H9 (cell line): ENCODE measurements at regions not wholly inside any gene's neighbourhood (a gene's known extent, or its start where the extent isn't known, plus 50 kb on each side); places are given as distances from the start of the nearest gene placed in this dataset.

Experiments used
- DNase-seq: peaks from one replicate; pipeline ENCODE4 v3.0.0-alpha.2; 2017
- H2AFZ ChIP-seq: one replicate; pipeline ENCODE4 v1.6.1; 2013; ENCODE audit warnings: mild to moderate bottlenecking, low read length, control low read depth, moderate library complexity
- H2AK5ac ChIP-seq: 2 replicates; pipeline ENCODE4 v1.6.1; 2013; ENCODE audit warnings: low read length, control low read depth, mixed read lengths; ENCODE audit not compliant: insufficient read length
- H2BK120ac ChIP-seq: one replicate; pipeline ENCODE4 v1.6.1; 2013; ENCODE audit warnings: low read depth, mild to moderate bottlenecking, low read length, control low read depth, inconsistent platforms; ENCODE audit not compliant: poor library complexity, severe bottlenecking
- H2BK12ac ChIP-seq: 2 replicates; pipeline ENCODE4 v1.6.1; 2013; ENCODE audit warnings: low read length, control low read depth, mixed read lengths, low read depth; ENCODE audit not compliant: insufficient read length
- H2BK15ac ChIP-seq: 2 replicates; pipeline ENCODE4 v1.6.1; 2013; ENCODE audit warnings: low read depth, low read length, control low read depth
- H2BK20ac ChIP-seq: one replicate; pipeline ENCODE4 v1.6.1; 2013; ENCODE audit warnings: low read depth, mild to moderate bottlenecking, low read length, control low read depth, inconsistent platforms; ENCODE audit not compliant: poor library complexity, severe bottlenecking
- H2BK5ac ChIP-seq: 2 replicates; pipeline ENCODE4 v1.6.1; 2013; ENCODE audit warnings: low read length, control low read depth, mixed read lengths; ENCODE audit not compliant: insufficient read length
- H3K14ac ChIP-seq: 2 replicates; pipeline ENCODE4 v1.6.1; 2013; ENCODE audit warnings: low read length, control low read depth; ENCODE audit not compliant: insufficient read depth
- H3K18ac ChIP-seq: 2 replicates; pipeline ENCODE4 v1.6.1; 2013; ENCODE audit warnings: low read depth, mild to moderate bottlenecking, mixed read lengths, low read length, control low read depth; ENCODE audit not compliant: insufficient read length
- H3K23ac ChIP-seq: 2 replicates; pipeline ENCODE4 v1.6.1; 2013; ENCODE audit warnings: low read length, control low read depth, mixed read lengths, low read depth; ENCODE audit not compliant: insufficient read length
- H3K23me2 ChIP-seq: 2 replicates; pipeline ENCODE4 v1.6.1; 2013; ENCODE audit warnings: low read depth, mild to moderate bottlenecking, mixed read lengths, low read length, control low read depth; ENCODE audit not compliant: insufficient read length, poor library complexity, severe bottlenecking
- H3K27ac ChIP-seq: 2 replicates; pipeline ENCODE4 v1.5.1; 2013; ENCODE audit warnings: low read length, control low read depth, mixed read lengths, low read depth; ENCODE audit not compliant: insufficient read length
- H3K27me3 ChIP-seq: 2 replicates; pipeline ENCODE4 v1.6.1; 2013; ENCODE audit warnings: low read length, control low read depth, inconsistent platforms; ENCODE audit not compliant: insufficient read depth
- H3K4ac ChIP-seq: 2 replicates; pipeline ENCODE4 v1.6.1; 2013; ENCODE audit warnings: low read depth, mild to moderate bottlenecking, control low read depth, inconsistent platforms, low read length, moderate library complexity
- H3K4me1 ChIP-seq: 2 replicates; pipeline ENCODE4 v1.6.1; 2013; ENCODE audit warnings: low read length, control low read depth, inconsistent platforms; ENCODE audit not compliant: insufficient read depth
- H3K4me2 ChIP-seq: 2 replicates; pipeline ENCODE4 v1.6.1; 2013; ENCODE audit warnings: low read length, control low read depth, mixed read lengths; ENCODE audit not compliant: insufficient read length, insufficient read depth
- H3K56ac ChIP-seq: 2 replicates; pipeline ENCODE4 v1.6.1; 2013; ENCODE audit warnings: low read depth, mild to moderate bottlenecking, mixed read lengths, low read length, control low read depth; ENCODE audit not compliant: insufficient read length
- H3K79me1 ChIP-seq: 2 replicates; pipeline ENCODE4 v1.6.1; 2013; ENCODE audit warnings: low read depth, mild to moderate bottlenecking, moderate library complexity, low read length, control low read depth, inconsistent platforms; ENCODE audit not compliant: insufficient read depth, poor library complexity, severe bottlenecking
- H3K79me2 ChIP-seq: 2 replicates; pipeline ENCODE4 v1.6.1; 2013; ENCODE audit warnings: low read length, control low read depth, inconsistent platforms; ENCODE audit not compliant: insufficient read depth
- H3K9ac ChIP-seq: 2 replicates; pipeline ENCODE4 v1.6.1; 2013; ENCODE audit warnings: low read length, control low read depth, mixed read lengths; ENCODE audit not compliant: insufficient read length; ENCODE audit errors: extremely low read depth
- H3K9me3 ChIP-seq: one replicate; pipeline ENCODE4 v1.6.1; 2013; ENCODE audit warnings: low read depth, low read length, inconsistent platforms; ENCODE audit not compliant: control insufficient read depth
- H3T11ph ChIP-seq: one replicate; pipeline ENCODE4 v1.6.1; 2013; ENCODE audit warnings: mild to moderate bottlenecking, low read length, control low read depth, inconsistent platforms
- H4K20me1 ChIP-seq: one replicate; pipeline ENCODE4 v1.6.1; 2013; ENCODE audit not compliant: control insufficient read depth, insufficient read length, insufficient read depth
- H4K5ac ChIP-seq: 2 replicates; pipeline ENCODE4 v1.6.1; 2013; ENCODE audit warnings: low read depth, mild to moderate bottlenecking, mixed read lengths, low read length, control low read depth; ENCODE audit not compliant: insufficient read length
- H4K8ac ChIP-seq: replicated peaks from 2 replicates; pipeline ENCODE4 v1.6.1; 2013; ENCODE audit warnings: low read length, control low read depth, mixed read lengths, low read depth; ENCODE audit not compliant: insufficient read length
- H4K91ac ChIP-seq: 2 replicates; pipeline ENCODE4 v1.6.1; 2013; ENCODE audit warnings: low read depth, mild to moderate bottlenecking, moderate library complexity, mixed read lengths, low read length, control low read depth; ENCODE audit not compliant: insufficient read length
- H3K27ac Mint-ChIP-seq, 3 experiments: 2 replicates in 2 of 3; 3 replicates in 1 of 3; pipeline ENCODE4 v1.8.0; 2020 to 2021; ENCODE audit warnings: mixed read lengths in 3 of 3, mild to moderate bottlenecking in 1 of 3, moderate library complexity in 1 of 3
- H3K27me3 Mint-ChIP-seq: 2 replicates; pipeline ENCODE4 v1.8.0; 2021; ENCODE audit warnings: low read depth, mild to moderate bottlenecking, moderate library complexity, mixed read lengths
- H3K36me3 Mint-ChIP-seq, 3 experiments: 2 replicates in 2 of 3; 3 replicates in 1 of 3; pipeline ENCODE4 v1.8.0; 2020 to 2021; ENCODE audit warnings: low read depth in 3 of 3, mixed read lengths in 3 of 3; ENCODE audit not compliant: insufficient read depth in 1 of 3
- H3K4me1 Mint-ChIP-seq, 2 experiments: 2 replicates each; pipeline ENCODE4 v1.8.0; 2020; ENCODE audit warnings: mixed read lengths in 2 of 2
- H3K4me3 Mint-ChIP-seq, 2 experiments: 2 replicates in 1 of 2; 3 replicates in 1 of 2; pipeline ENCODE4 v1.8.0; 2020 to 2021; ENCODE audit warnings: mild to moderate bottlenecking in 2 of 2, mixed read lengths in 2 of 2, moderate library complexity in 1 of 2
- H3K9me3 Mint-ChIP-seq, 2 experiments: 2 replicates in 1 of 2; 3 replicates in 1 of 2; pipeline ENCODE4 v1.8.0; 2020; ENCODE audit warnings: mild to moderate bottlenecking in 2 of 2, mixed read lengths in 2 of 2, moderate library complexity in 1 of 2
- WGBS: extraction: QIAGEN DNeasy Blood & Tissue Kit; methylation state at CpG from one replicate; pipeline ENCODE4 v1.1.7; 2013; ENCODE audit warnings: missing lambda C conversion rate, low lambda C conversion rate, mixed read lengths; ENCODE audit not compliant: insufficient read length; ENCODE audit errors: extremely low coverage; 5-methylcytosine and 5-hydroxymethylcytosine counted together
- TF ChIP-seq, protein P1 (sequence below): fragments of 200-600 bp; sonication (generic); conservative IDR thresholded peaks from 3 replicates; pipeline ENCODE4 v1.8.0; 2021; ENCODE audit warnings: antibody characterized with exemption, mild to moderate bottlenecking

GRCh38 chr7:101684983-101685330 lies 55.9 kb upstream of the MYL10 start:
- TF ChIP-seq, protein P1, sequence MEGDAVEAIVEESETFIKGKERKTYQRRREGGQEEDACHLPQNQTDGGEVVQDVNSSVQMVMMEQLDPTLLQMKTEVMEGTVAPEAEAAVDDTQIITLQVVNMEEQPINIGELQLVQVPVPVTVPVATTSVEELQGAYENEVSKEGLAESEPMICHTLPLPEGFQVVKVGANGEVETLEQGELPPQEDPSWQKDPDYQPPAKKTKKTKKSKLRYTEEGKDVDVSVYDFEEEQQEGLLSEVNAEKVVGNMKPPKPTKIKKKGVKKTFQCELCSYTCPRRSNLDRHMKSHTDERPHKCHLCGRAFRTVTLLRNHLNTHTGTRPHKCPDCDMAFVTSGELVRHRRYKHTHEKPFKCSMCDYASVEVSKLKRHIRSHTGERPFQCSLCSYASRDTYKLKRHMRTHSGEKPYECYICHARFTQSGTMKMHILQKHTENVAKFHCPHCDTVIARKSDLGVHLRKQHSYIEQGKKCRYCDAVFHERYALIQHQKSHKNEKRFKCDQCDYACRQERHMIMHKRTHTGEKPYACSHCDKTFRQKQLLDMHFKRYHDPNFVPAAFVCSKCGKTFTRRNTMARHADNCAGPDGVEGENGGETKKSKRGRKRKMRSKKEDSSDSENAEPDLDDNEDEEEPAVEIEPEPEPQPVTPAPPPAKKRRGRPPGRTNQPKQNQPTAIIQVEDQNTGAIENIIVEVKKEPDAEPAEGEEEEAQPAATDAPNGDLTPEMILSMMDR, result no peak

More at GRCh38 chr7:101684983-101685330, 55.9 kb upstream of the MYL10 start:
- Histone ChIP-seq H3K79me2 (no peaks in the 10 kb centered on the region), H3K27ac (no peak overlapping the region), H3K4ac (no peak overlapping the region), H4K8ac (no peak overlapping the region), H2BK20ac (no peak overlapping the region), H2BK12ac (no peak overlapping the region), H3K9ac (no peak overlapping the region), H2BK5ac (no peak overlapping the region), H2AK5ac (no peak overlapping the region), H2BK15ac (no peak overlapping the region), H3K4me1 (no peaks in the 10 kb centered on the region), H3K9me3 (no peaks in the 10 kb centered on the region), H3K14ac (no peak overlapping the region), H3K23me2 (no peaks in the 10 kb centered on the region), H4K20me1 (no peaks in the 10 kb centered on the region), H3K4me2 (no peak overlapping the region), H3K56ac (no peak overlapping the region), H4K91ac (no peak overlapping the region), H3K18ac (no peak overlapping the region), H2AFZ (no peak overlapping the region), H3K23ac (no peak overlapping the region), H3K79me1 (no peaks in the 10 kb centered on the region), H3T11ph (no peak overlapping the region), H2BK120ac (no peak overlapping the region), H3K27me3 (0 out of 2 replicates have a peak, but pooled peaks cover 3% of the 10 kb centered on the region), H4K5ac (no peak overlapping the region)
- Mint-ChIP-seq H3K27ac (no peak overlapping the region), H3K36me3 (no peaks in the 10 kb centered on the region), H3K27me3 (peaks cover 7% of the 10 kb centered on the region), H3K9me3 (no peaks in the 10 kb centered on the region), H3K4me3 (no peak overlapping the region), H3K4me1 (peaks cover 0 to 6% of the 10 kb centered on the region in 2 experiments; a peak in 2 of 4 replicates)
- DNase-seq, result no peak
- WGBS, result no CpG with 5 or more reads among the region's 5 CpGs
